Epithelial cell of esophagus (primary cell): ENCODE measurements at regions not wholly inside any gene's neighbourhood (a gene's known extent, or its start where the extent isn't known, plus 50 kb on each side); places are given as distances from the start of the nearest gene placed in this dataset.

Experiments used
- DNase-seq: peaks from one replicate; pipeline ENCODE4 v3.0.0; 2010; ENCODE audit warnings: low read depth
- H3K4me3 ChIP-seq: 2 replicates; pipeline ENCODE4 v1.5.1; 2011; ENCODE audit warnings: mild to moderate bottlenecking, low read length, control low read depth
- TF ChIP-seq, protein P1 (sequence below): IDR thresholded peaks from 2 replicates; pipeline ENCODE4 v1.5.1; 2011; ENCODE audit warnings: low read depth, mild to moderate bottlenecking, low read length, control low read depth, inconsistent platforms; ENCODE audit not compliant: insufficient read depth; ENCODE audit errors: missing control alignments

DNA sequence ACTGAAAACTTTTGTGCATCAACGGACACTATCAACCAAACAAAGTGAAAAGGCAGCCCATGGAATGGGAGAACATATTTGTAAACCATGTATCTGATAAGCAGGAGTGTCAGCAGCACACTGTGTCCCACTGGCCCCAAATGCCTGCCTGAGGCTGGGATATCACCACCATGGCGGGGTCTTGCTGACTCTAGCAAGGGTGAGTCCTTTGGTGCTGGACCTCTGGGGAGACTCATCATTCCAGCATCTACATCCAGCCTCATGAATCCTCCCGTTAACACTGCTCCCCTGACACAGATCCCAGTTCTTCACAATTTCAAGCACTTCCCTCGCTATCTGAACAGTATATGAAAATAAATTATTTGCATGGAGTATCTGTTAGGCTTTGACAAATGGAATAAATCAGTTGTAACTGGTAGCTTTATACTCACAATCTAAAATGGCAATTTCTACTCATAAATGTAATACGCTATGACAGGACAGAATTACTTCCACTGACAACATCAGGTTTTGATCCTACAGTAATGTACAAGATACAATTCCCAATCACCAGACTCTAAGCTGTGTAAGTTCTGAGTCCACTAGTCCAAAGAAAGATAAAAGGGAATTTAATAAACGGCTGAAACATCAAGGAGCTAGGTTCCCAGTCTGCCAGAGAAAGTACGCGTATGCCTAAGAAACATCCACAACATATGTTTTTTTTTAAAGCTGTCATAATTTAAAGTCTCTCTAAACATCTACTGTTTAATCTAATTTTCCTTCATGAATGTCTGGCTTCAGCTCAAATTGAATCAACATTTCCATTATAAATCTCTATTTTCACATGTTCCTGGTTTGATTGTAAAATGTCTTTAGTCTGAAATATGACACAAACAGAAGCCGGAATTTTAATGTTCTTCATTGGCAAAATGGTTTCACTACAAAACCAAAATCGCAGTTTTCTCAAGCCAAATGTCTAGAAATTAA lies 95.1 kb downstream of the SIPA1L2 start:
- no peak overlapping the region for H3K4me3 ChIP-seq
- no peak for DNase-seq
- TF ChIP-seq, protein P1, sequence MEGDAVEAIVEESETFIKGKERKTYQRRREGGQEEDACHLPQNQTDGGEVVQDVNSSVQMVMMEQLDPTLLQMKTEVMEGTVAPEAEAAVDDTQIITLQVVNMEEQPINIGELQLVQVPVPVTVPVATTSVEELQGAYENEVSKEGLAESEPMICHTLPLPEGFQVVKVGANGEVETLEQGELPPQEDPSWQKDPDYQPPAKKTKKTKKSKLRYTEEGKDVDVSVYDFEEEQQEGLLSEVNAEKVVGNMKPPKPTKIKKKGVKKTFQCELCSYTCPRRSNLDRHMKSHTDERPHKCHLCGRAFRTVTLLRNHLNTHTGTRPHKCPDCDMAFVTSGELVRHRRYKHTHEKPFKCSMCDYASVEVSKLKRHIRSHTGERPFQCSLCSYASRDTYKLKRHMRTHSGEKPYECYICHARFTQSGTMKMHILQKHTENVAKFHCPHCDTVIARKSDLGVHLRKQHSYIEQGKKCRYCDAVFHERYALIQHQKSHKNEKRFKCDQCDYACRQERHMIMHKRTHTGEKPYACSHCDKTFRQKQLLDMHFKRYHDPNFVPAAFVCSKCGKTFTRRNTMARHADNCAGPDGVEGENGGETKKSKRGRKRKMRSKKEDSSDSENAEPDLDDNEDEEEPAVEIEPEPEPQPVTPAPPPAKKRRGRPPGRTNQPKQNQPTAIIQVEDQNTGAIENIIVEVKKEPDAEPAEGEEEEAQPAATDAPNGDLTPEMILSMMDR, result no peak

DNA sequence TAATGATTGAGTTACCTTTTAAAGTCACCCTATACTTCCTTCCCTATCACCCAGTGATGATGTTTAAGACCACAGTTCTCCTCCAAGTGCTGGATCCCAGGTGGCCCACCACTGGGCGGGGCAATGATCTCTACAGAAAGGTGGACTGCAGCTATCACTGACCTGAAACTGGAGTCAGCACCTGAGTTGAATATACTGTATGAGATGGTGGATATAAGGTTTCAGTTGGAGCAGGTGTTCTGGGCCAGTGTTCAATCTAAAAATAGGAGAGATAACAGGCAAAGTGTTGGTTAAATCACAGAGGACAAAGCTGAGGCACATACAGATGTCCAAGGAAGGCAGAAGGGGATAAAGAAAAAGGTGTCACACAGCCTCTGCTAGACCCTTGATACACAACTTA lies 96.6 kb downstream of the SIPA1L2 start:
- TF ChIP-seq, protein P1, result no peak
- no peak for DNase-seq
- no peak overlapping the region for H3K4me3 ChIP-seq

DNA sequence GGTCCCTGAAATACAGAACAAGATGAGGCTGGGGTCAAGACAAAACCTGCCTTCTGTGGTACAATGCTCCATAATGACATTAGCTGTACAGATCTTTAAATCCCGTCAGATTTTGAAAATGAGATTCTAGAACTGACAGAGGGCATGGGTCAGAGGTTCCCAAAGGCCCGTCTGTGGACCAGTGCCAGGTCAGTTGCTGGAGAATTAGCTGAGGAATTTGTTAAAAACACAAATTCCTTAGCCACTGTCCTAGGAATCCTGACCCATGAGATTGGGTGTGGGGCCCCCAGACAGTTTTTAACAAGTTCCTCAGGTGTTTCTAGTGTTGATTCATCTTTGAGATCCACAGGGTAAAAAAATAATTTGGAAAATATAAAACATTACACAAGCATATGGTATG lies 97.0 kb downstream of the SIPA1L2 start:
- no peak overlapping the region for H3K4me3 ChIP-seq
- DNase-seq, result no peak
- TF ChIP-seq, protein P1, result no peak

DNA sequence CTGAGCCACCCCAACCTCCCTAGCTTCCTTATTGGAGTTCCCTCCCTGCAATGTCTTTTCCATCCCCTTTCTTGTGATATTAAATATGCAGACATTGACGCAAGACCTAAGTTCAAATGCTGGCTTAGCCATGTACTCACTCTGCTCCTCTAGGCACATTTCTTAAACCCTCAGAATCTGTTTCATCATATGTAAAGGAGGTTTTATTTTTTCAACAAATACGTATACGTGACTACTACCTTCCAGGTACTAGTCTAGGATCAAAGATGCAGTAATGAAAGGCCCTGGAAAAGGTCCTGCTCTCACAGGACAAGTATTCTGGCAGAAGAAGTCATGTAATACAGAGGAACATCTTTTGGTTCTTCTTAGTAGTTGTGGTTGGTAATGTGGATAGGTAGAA lies 98.6 kb downstream of the SIPA1L2 start:
- TF ChIP-seq, protein P1, result no peak
- no peak for DNase-seq
- H3K4me3 ChIP-seq, result no peak overlapping the region

DNA sequence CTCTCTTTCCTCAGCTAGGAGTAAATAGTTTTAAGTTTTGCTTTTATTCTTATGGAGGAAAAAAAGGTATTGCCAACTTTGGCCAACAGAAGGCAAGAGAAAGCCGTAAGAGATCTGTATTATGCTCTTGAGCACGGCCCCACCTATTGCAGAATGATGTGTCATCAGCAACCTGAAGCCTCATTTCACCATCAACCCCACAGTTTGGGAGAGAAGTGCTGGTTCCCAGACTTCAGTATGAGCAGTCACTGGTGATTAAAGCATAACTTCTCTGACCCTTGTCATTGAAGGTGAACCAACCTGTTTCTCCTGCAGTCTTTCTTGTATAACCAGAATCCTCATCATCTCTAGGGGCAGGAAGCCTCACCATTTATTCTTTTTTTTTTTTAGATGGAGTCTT lies 100.2 kb downstream of the SIPA1L2 start:
- peak; percentile 99 for DNase-seq
- TF ChIP-seq, protein P1, result peak; percentile 47
- no peak overlapping the region for H3K4me3 ChIP-seq

DNA sequence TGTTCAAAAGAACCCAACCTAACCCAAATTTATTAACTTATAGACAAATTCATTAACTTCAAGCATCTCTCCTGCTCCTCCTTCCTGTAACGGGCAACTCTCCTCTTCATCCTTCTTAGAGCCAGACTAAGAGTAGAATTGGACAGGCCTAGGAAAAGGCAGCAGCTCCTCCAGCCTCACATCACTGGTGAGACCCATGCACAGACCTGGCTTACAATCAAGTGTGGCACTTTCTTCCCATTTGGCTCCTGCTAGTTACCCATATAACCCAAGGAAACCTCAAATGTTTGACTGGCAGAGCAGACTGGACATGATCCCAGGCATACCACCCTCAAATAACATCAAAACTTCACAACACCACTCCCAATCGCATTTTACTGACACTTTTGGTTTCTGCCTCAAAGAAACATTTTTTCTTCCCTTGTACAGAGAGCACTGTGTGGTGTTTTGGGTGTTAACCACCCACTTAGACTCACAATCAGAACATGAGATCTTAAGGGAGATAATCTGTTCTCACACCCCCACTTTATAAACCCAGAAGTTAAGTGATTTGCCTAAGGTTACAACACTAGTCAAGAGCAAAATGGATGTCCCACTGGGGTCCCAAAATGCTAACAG lies 101.4 kb downstream of the SIPA1L2 start:
- TF ChIP-seq, protein P1, result no peak
- no peak for DNase-seq
- H3K4me3 ChIP-seq, result no peak overlapping the region

DNA sequence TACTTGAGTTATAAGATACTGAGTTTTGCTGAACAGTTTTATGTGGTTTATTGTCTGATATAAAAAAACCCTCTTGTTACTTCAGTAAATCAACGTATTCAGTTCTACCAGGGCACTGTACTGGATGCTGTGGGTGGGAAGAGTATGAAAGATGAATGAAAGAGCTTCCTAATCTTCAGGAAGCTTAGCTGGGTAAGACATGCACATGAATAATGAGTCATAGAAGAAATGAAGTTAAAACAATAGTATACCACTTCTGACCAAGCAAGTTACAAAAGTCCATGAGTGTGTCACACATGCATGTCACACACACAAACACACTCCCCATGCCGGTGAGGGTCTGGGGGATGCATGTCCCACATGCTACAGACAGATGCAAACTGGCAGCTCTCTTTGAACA lies 105.9 kb downstream of the SIPA1L2 start:
- no peak overlapping the region for H3K4me3 ChIP-seq
- TF ChIP-seq, protein P1, result no peak
- DNase-seq, result peak; percentile 65
